Ishikawa (cell line): ENCODE measurements at regions not wholly inside any gene's neighbourhood (a gene's known extent, or its start where the extent isn't known, plus 50 kb on each side); places are given as distances from the start of the nearest gene placed in this dataset.

Source experiments
- CEBPB ChIP-seq: IDR thresholded peaks from 2 replicates; pipeline ENCODE4 v1.6.1; 2012
- EP300 ChIP-seq: IDR thresholded peaks from 2 replicates; pipeline ENCODE4 v1.6.1; 2012; ENCODE audit warnings: borderline replicate concordance
- MAX ChIP-seq: IDR thresholded peaks from 2 replicates; pipeline ENCODE4 v1.6.1; 2012
- TCF12 ChIP-seq: IDR thresholded peaks from 2 replicates; pipeline ENCODE4 v1.6.1; 2012; ENCODE audit warnings: low read depth
- YY1 ChIP-seq: IDR thresholded peaks from 2 replicates; pipeline ENCODE4 v1.6.1; 2012; ENCODE audit warnings: low read depth

GRCh38 chr17:34850964-34851363 is 110.3 kb downstream of the CCT6B start:
- TF ChIP-seq MAX: no peak
- no peak for TF ChIP-seq TCF12
- no peak for TF ChIP-seq EP300
- TF ChIP-seq YY1: no peak
- no peak for TF ChIP-seq CEBPB
